COLO829 (cell line): ENCODE measurements at regions not wholly inside any gene's neighbourhood (a gene's known extent, or its start where the extent isn't known, plus 50 kb on each side); places are given as distances from the start of the nearest gene placed in this dataset.

Experiments
- DNase-seq: peaks from one replicate; pipeline ENCODE4 v3.0.0; 2012; ENCODE audit warnings: low spot score

- no peak for DNase-seq
Observed at GRCh38 chr5:171629221-171629620, 156.4 kb upstream of the SMIM23 start.

DNA sequence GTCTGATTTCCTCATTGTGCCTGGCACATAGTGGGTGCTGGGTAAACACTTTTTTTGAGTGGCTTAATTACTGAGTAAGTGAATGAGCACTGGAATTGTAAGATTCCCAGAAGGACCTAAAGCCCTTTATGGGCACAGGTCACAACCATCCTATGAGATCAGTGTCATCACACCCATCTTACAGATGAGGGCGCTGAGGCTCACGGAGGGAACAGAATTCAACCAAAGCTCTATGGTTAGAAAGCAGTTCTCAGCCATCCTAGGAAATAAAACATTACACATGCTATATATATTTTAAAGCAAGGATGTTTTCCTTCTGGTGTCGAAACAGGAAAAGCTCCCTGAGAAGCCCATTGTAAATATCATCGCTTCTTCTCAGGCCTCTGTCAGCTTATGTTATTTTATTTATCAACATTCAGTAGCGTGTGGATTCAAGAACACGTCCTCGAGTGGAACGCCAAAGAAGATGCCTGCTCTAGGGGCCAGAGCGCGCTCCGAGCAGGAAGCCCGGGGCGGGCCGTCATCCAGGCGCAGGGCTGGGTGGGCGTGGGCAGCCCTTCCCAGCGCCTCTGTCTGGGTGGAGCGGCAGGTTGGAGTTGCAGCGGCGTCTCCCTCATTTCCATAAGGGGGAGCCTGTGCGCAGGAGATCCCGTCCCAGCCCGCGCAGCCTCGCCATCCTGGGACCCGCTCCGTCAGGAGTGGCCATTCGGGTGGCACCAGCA lies 155.8 kb upstream of the SMIM23 start:
- DNase-seq = no peak

- DNase-seq = no peak
Observed at GRCh38 chr5:171630350-171631065, 155.1 kb upstream of the SMIM23 start.

GRCh38 chr5:171632616-171633015 lies 153.0 kb upstream of the SMIM23 start:
- no peak for DNase-seq

DNA sequence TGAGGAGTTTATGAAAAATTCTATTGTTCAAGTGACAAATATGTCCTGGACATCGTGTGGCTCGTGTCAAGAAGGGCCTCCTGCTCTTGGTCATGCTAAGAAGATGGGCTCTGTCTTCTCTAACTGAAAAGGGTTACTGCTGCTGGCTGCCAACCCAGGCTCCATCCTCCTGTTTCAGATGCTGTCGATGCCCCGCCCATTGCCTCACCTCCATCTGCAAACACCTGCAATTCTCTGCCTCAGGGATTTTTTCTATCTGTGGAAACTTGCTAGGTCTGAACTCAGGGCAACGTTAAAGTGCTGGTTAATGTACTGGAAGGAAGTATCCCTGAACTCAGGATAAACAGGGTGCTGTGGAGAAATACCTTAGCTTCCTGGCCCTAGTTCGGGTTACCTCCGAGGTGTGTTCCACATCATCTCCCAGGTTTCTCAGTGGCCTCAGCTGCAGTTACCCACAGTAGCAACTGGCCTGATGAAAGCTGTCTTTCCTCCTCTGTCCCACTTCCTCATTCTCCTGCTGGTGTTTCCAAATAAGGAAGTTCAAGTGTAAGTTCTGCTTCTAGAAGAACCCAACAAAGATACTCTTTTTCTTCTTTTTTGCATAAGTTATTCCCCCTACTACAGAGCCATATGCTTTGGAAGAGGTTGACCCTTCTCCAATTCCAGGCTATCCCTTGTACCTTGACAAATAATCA lies 151.7 kb upstream of the SMIM23 start:
- DNase-seq = no peak

GRCh38 chr5:171634511-171634910 lies 151.1 kb upstream of the SMIM23 start:
- DNase-seq = no peak

GRCh38 chr5:171635028-171635427 lies 150.6 kb upstream of the SMIM23 start:
- no peak for DNase-seq

GRCh38 chr5:171635561-171636245 lies 149.9 kb upstream of the SMIM23 start:
- DNase-seq = no peak

DNA sequence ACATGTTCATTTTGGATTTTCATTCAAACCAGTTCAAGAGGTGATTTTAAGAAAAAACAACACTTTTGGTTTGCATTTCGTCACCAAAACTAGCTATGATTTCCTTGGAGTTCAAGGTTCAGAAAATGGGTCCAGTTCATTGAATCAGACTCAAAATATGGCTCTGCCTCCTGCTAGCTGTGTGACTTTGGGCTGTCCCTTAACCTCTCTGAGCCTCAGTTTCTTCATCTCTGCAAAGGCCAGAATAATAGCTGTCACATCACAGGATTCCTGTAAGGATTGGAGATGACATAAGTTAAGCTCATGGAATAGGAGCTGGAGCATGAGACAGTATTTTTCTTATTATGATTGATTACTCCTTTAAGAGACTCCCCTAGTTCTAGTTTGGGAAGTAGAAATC lies 147.8 kb upstream of the SMIM23 start:
- DNase-seq = no peak

DNA sequence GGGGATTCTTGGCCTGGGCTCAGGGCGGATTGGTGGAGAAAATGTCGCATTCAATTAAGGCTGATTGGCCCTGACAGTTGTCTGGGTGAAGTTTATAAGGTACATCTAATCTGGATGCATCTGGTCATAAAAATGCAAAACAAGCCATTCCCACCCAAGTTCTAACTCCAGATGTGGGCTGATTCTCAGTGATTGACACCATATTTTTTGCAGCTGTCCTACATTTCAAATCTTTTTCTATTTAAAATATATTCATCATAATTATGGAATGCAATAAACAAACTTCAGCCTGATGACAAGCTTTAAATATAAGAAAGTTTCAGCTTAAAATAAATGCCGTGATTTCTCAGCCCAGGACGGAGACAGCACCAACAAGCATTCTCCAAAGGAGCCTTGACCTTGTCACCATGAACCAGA lies 146.4 kb upstream of the SMIM23 start:
- DNase-seq = no peak

DNA sequence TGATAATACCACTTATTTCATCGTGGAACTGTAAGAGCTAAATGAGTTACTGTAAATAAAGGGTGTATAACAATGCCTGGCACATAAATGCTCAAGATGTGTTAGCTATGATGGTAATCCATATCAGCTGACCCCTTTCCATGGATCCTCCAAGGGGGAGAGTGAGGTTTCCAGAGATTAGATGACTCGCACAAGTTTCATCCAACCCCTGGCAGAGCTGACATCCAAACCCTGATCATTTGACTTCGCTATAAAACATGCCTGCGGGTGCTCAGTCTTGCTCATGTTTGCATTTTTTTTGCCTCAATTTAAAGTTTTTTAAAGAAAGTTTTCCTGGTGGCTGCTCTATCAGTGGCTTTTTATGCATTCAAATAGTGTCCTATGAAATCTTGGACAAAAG lies 145.7 kb upstream of the SMIM23 start:
- no peak for DNase-seq

DNA sequence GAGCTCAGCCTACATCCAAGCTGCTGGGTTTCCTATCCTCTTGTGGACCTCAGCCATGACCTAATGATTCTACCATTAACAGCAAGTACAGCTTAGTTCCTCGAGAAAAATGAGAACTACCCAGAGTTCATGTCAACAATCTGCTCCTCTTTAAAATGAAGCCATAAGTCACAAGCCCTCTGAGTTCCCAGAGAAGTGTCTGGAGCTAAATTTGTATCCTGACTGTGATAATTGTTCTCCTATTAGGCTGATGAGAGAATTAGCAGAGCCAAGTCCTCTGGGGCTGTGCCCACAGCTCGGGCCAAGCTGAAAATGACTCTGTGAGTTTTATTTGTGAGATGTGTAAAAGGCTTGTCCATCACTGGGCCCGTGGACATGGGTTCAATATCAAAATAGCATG lies 145.1 kb upstream of the SMIM23 start:
- no peak for DNase-seq

GRCh38 chr5:171641891-171642290 lies 143.7 kb upstream of the SMIM23 start:
- no peak for DNase-seq

- no peak for DNase-seq
Observed at GRCh38 chr5:171642894-171643293, 142.7 kb upstream of the SMIM23 start.

DNA sequence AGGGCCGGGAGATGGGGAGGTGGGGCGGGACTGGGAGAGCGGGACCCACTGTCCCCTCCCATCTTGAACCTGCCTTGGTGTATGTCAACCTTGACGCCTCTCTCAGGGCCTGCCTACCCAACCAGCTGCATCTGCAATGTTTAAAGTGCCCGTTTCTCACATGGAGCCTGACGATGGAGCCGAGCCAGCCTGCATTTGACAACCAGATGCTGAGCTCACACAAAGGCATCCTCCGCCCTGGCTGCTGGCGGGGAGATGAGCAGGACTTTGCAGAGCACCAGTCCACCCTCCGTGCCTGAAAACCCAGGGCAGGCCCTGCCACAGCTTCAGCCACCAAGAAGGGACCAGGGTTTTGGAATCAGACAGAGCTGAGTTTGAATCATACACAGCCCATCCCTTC lies 141.1 kb upstream of the SMIM23 start:
- no peak for DNase-seq

DNA sequence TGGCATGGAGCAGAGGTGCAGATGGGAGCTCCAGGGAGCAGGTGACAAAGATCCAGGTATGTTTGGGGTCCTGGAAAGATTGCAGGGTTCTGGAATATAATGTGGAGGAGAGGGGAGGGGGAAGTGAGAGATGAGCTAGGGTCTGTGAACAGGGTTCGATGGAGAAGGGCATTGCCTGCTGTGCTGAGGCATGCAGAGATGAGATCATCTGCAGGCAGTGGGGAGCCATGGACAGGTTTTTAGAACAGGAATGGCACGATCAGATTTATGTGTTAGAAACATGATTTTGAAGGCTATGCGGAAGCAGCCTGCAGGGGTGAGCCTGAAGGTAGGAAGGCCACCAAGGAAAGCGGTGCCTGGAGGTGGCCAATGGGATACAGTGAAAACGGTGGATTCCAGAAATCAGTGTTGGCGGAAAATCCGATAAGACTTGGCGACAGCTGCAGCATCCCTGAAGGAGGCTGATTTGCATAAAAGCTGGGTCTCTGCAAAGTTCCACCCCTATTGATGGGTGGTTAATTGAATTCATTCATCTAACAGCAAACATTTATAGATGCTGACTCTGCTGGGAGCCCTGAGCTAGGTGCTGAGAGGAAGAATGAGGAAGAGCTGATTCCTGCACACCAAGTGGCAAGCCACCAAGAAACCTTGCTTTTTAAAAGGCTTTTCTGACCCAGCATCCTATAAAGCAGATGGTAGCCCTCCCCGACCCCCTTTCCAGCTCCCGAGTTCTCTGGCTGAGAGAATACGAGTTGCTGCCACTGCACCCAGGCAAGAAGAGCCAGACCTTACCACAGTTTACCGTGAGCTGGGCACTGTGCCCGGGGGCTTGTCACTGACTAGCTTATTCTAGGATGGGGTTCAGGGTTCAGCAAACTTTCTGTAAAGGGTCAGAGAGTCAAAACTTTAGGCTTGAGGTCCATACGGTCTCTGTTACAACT lies 139.2 kb upstream of the SMIM23 start:
- DNase-seq = no peak

DNA sequence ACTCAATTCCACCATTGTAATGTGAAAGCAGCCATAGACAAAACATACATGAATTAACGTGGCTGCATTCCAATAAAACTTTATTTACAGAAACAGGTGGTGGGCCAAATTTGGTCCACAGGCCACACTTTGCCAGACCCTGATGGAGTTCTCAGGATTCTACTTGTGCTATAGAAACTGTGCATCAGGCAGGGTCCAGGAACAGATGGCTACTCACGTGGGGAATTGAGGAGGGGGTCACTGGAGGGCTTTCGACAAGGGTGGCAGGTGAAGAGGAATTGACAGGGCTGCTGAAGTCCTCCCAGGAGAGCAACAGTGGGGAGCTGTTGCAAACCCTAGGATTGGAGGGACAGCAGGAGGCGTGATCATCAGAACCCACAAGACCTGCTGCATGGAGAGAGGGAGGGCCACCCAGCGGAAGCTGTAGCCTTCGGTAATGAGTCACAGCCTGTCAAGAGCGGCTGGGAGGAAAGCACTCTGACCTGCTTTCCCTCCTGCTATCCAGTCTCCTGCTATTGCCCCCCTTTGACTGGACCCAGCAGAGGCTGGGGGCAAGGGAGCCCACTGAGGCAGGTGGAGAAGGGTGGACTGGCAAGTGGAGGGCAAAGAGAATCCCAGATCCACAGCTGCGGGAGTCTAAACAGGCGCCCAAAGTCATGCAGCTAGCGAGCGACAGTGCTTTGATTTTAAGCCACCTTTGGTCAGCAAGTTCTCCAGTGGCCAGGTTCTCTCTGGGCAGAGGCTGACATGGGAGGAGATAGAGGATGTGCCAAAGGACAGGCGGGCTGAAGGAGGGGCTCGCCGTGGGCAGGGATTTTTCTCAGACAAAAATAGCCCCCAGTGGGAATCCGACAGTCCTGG lies 138.3 kb upstream of the SMIM23 start:
- DNase-seq = no peak

GRCh38 chr5:171647904-171648260 lies 137.7 kb upstream of the SMIM23 start:
- DNase-seq = no peak

- DNase-seq = no peak
Observed at GRCh38 chr5:171648279-171649074, 137.1 kb upstream of the SMIM23 start.

DNA sequence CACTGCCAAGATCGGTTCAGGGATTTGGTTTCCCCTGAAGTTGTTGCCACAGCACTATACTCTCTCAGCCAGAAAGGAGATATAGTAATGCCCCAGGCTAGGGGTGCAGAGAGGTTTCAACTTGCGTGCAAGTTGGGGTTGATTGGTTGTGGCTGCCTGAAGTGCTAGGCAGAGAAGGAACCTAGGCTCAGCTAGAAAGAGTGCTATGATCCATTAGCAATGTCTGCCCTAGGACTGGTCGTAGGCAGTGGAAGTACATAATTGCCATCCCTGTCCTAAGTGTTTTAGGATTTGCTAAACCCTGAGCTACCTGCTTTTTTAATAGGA lies 136.6 kb upstream of the SMIM23 start:
- no peak for DNase-seq
